ENCODE measurements at regions not wholly inside any gene's neighbourhood (a gene's known extent, or its start where the extent isn't known, plus 50 kb on each side); places are given as distances from the start of the nearest gene placed in this dataset.

DNA sequence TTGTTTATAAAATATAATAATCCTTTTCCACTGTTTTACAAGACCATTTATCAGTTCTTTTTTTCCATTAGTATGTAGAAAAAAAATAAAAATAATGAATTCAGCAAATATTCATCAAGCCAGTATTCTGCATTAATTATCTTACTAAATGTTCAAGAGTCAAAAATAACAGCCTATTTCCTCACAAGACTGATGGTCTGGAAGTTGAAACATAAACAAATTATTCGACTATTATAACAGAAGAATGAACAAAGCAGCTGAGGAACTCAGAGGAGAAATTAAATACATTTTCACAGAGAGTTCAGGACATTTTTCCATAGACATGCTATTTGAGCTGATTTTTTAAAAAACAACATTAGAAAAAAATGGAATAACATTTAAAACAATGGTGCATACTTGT is 2594.8 kb downstream of the ARAP2 start:
- TF ChIP-seq POLR2A (IDR thresholded peaks at IDR 0.05) = no peak
- TF ChIP-seq, protein P1, sequence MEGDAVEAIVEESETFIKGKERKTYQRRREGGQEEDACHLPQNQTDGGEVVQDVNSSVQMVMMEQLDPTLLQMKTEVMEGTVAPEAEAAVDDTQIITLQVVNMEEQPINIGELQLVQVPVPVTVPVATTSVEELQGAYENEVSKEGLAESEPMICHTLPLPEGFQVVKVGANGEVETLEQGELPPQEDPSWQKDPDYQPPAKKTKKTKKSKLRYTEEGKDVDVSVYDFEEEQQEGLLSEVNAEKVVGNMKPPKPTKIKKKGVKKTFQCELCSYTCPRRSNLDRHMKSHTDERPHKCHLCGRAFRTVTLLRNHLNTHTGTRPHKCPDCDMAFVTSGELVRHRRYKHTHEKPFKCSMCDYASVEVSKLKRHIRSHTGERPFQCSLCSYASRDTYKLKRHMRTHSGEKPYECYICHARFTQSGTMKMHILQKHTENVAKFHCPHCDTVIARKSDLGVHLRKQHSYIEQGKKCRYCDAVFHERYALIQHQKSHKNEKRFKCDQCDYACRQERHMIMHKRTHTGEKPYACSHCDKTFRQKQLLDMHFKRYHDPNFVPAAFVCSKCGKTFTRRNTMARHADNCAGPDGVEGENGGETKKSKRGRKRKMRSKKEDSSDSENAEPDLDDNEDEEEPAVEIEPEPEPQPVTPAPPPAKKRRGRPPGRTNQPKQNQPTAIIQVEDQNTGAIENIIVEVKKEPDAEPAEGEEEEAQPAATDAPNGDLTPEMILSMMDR (IDR thresholded peaks at IDR 0.05) = no peak
